HG02938 (cell line): ENCODE measurements at regions not wholly inside any gene's neighbourhood (a gene's known extent, or its start where the extent isn't known, plus 50 kb on each side); places are given as distances from the start of the nearest gene placed in this dataset.

Experiments
- ATAC-seq: cut with Tn5 transposase; IDR thresholded peaks from one replicate; pipeline ENCODE4 v1.9.1; 2021; ENCODE audit warnings: mild to moderate bottlenecking, moderate library complexity; ENCODE audit not compliant: unreplicated experiment

GRCh38 chr12:18207266-18207665 lies 54.1 kb upstream of the PIK3C2G start:
- ATAC-seq = no peak

GRCh38 chr12:18206198-18206597 lies 55.1 kb upstream of the PIK3C2G start:
- ATAC-seq = no peak

GRCh38 chr12:18204053-18204452 lies 57.3 kb upstream of the PIK3C2G start:
- no peak for ATAC-seq

GRCh38 chr12:18192119-18192518 lies 69.2 kb upstream of the PIK3C2G start:
- ATAC-seq = no peak

GRCh38 chr12:18183141-18183540 lies 78.2 kb upstream of the PIK3C2G start:
- no peak for ATAC-seq

GRCh38 chr12:18171571-18171970 lies 81.6 kb upstream of the RERGL start:
- ATAC-seq = no peak

- no peak for ATAC-seq
Measured at GRCh38 chr12:18168016-18168415, 78.0 kb upstream of the RERGL start.

- ATAC-seq = peak; percentile 34
Measured at GRCh38 chr12:18165889-18166288, 75.9 kb upstream of the RERGL start.

- ATAC-seq = peak; percentile 97
Measured at GRCh38 chr12:18165422-18165871, 75.5 kb upstream of the RERGL start.

- ATAC-seq = no peak
Measured at GRCh38 chr12:18160901-18161300, 70.9 kb upstream of the RERGL start.

GRCh38 chr12:18158774-18159557 lies 69.0 kb upstream of the RERGL start:
- ATAC-seq = peak; percentile 67

- no peak for ATAC-seq
Measured at GRCh38 chr12:18153826-18154225, 63.8 kb upstream of the RERGL start.

- no peak for ATAC-seq
Measured at GRCh38 chr12:18151036-18151435, 61.0 kb upstream of the RERGL start.

- ATAC-seq = no peak
Measured at GRCh38 chr12:18148961-18149360, 59.0 kb upstream of the RERGL start.

GRCh38 chr12:18146363-18146762 lies 56.4 kb upstream of the RERGL start:
- no peak for ATAC-seq

GRCh38 chr12:18145924-18146323 lies 55.9 kb upstream of the RERGL start:
- no peak for ATAC-seq

- no peak for ATAC-seq
Measured at GRCh38 chr12:18141048-18141982, 51.3 kb upstream of the RERGL start.

GRCh38 chr12:18139989-18140596 lies 50.1 kb upstream of the RERGL start:
- no peak for ATAC-seq
